HG03442 (cell line): ENCODE measurements at regions not wholly inside any gene's neighbourhood (a gene's known extent, or its start where the extent isn't known, plus 50 kb on each side); places are given as distances from the start of the nearest gene placed in this dataset.
"Not testable (repeated sequence)": the region's sequence is repeated elsewhere in the genome, so short reads cannot be mapped to it uniquely, and the experiment has no call there.

Source experiments
- ATAC-seq: cut with Tn5 transposase; IDR thresholded peaks from one replicate; pipeline ENCODE4 v1.9.1; 2021; ENCODE audit warnings: mild to moderate bottlenecking, moderate library complexity; ENCODE audit not compliant: unreplicated experiment

- ATAC-seq = not testable (repeated sequence)
Observed at GRCh38 chr14:34381304-34381703, 80.7 kb downstream of the SPTSSA start.

GRCh38 chr14:34380471-34380845 lies 81.6 kb downstream of the SPTSSA start:
- no peak for ATAC-seq

GRCh38 chr14:34379816-34380470 lies 82.1 kb downstream of the SPTSSA start:
- no peak for ATAC-seq

GRCh38 chr14:34376649-34377267 lies 85.3 kb downstream of the SPTSSA start:
- no peak for ATAC-seq

DNA sequence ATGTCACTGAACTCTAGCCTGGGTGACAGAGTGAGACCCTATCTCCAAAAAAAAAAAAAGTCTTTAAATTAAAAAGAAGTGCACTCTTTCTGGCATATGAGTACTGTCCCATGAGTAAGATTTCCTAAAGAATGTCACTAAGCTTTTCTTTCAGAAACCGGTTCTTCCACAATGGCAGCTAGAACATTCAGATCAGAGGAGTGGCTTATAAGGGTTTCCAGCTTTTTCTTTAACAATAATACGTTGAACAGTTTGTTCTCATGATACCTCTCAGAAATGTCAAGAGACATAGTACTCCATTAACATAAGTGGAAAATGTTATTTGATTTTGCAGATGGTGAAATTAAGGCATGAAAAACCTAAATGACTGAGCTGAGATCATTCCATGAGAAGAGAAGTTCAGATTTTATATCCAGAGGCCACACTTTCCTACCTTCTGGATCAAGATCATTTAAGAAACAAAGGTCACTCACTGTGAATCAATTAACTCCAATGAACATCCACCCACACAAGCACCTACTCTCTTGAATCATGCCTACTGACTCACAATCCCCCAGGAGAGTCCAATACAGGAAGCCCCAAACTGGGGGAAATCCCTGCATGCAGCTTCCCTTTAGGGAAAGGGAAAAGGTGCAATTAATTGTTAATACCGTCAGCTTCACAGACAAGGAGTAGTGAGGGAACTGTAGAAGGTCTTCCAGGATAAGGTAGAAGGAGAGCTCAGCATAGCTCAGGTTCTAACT lies 86.9 kb downstream of the SPTSSA start:
- no peak for ATAC-seq

GRCh38 chr14:34373191-34373590 lies 88.8 kb downstream of the SPTSSA start:
- no peak for ATAC-seq

DNA sequence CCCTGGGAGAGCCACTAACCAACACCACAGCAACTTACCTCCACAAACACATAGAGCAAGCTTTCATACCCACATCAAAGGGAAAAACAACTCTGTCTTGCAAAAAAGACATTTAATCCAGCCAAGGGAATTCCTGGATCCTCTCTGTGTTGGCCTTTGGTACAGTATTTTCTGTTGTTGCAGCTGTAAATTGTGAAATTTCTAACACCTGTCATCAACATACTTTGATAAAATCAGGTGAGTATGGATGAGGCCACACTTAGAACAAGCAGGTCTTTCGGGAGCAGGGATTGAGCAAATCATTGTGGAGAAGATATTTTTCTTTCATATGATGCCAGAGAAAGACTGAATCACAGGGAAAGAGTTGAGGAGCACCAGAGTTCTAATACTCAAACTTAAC lies 89.3 kb downstream of the SPTSSA start:
- no peak for ATAC-seq

- ATAC-seq = no peak
Observed at GRCh38 chr14:34369648-34370030, 92.4 kb downstream of the SPTSSA start.

DNA sequence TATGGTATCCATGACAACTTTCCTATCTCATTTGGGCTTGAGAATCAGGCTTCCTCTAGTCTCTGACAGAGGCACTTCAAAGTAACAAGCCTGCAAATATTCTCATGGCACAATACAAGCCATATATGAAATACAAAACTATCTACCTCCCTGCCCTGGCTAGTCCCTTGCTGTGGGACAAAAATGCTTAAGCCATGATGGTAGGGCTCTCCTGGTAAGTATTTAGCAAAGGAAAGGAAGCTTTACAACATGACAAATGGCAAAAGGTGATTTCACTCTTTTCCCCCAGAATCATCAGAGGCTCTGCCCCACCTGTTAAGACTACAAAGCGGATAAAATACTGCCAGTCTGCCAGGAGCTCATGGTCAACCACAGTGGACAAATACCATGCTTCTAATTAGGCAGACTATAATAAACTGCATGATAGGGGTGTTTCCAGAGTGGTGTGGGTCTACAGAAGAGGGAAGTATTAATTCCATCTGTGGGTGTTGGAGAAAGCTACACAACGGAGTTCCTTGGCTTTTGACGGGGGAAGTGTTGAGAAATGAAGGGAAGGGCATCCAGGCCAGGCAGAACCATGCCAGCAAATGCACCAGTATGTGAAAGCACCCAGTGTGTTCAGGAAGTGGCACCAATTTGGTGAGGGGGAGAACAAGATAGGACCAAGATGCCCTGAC lies 92.9 kb downstream of the SPTSSA start:
- no peak for ATAC-seq

DNA sequence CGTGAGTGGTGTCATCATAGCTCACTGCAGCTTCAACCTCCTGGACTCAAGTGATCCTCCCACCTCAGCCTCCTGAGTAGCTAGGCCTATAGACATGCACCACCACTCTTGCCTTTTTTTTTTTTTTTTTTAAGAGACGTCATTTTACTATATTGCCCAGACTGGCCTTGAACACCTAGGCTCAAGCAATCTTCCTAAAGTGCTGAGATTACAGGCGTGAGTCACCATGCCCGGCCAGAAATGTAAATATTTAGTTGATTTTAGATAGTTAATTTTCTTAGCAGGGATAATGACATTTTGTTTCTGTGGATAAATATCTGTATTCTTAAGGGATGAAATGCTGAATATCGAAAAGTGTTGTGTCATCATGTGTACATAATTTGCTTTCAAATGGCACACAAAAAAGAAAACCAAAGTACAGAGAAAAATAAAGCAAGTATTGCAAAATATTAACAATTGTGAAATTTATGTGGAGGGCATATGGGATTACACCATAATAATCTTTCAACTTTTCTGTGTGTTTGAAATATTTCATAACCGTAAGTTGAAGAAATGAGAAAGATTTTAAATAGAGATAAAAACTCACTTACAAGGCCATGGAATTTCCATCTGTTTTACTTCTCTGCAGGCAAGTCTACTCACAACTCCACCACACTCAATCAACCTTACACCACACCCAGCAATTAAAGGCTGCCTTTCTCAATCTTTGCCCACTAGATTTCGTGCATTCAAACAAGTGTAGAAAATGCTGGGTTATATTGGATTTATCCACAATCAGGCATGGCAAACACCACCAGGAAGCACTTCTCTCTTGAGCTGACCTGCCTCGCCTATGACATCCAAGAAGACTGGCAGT lies 93.7 kb downstream of the SPTSSA start:
- ATAC-seq = no peak

- ATAC-seq = no peak
Observed at GRCh38 chr14:34365309-34365915, 96.6 kb downstream of the SPTSSA start.

DNA sequence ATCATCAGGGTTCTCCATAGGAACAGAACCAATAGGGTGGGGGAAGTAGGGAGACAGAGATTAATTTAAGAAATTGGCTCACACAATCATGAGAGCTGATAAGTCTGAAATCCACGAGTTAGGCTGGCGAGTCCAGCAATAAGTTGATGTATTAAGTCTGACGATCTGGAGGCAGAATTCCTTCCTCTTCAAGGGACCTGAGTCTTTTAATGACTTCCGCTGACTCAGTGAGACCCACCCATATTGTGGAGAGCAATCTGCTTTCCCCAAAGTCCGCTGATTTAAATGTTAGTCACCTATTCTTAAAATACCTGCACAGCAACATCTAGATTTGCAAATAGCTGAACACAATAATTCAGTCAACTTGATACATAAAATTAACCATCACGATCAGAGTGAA lies 97.8 kb downstream of the SPTSSA start:
- no peak for ATAC-seq

DNA sequence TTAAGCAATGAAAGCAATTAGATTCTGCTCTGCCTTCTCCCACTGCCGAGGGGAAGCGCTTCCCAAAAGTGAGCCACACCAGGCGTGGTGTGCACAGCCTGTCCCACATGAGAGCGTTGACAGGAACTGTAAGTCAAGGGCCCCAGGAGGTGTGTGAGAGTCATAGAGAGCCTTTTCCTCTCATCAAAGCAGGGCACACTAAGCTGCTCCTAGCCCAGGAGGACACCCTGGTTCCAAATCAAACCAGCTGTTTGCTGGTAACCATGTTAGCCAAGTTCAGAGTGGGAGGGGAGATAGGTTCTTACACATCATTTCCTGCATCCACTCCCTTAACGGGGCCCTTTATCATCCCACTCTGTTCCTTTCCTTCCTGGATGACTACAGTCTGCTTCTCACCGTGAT lies 98.3 kb downstream of the SPTSSA start:
- no peak for ATAC-seq

DNA sequence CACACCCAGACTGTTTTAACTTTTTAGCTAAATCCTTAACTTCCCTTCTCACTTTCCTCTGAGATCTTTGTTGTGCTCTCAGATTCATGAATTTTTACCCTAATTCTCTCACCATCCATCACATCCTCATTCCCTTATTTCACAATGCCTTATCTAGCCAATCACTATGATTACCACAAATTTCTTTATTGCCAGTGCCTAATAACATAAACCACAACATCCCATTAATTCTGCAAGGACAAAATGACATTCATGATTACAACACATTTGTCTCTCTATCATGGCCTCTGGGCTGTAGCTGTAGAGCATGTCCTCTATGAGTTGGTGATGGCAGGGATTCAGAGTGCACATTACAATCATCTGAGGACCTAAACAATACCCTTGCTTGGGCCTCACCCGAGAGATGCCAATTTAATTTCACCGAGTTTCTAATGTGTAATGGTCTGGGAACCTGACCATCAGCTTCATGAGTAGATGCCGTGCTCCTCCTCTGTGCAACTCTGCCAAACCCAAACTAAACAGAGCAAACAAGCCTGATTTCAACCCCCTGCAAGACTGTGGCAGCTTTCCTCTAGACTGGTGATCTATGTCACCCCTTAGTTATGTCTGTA lies 99.3 kb downstream of the SPTSSA start:
- no peak for ATAC-seq

DNA sequence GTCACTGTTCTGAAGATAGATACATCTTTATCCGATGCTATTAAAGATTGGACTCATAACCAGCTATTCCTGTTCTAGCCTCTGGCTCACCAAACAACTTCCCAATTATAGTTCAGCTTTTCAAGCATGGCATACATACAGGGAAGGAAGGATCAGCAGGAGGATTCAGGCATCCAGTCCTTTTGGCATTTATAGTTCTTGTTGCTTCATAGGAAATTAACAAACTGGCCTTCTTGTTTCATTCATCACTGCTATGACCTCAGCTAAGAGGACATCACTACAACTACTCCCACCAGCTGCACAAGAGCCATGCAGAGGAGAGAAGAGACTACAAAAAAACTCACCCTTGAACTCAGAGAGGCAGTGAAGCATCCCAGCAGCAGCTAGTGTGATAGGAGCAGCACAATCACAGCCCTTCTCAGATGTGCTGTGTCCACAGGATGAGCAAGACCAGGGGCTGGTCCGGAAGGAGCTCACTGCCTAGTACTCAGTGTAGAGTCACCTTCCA lies 100.5 kb downstream of the SPTSSA start:
- ATAC-seq = no peak

- ATAC-seq = no peak
Observed at GRCh38 chr14:34359420-34360117, 102.5 kb downstream of the SPTSSA start.

DNA sequence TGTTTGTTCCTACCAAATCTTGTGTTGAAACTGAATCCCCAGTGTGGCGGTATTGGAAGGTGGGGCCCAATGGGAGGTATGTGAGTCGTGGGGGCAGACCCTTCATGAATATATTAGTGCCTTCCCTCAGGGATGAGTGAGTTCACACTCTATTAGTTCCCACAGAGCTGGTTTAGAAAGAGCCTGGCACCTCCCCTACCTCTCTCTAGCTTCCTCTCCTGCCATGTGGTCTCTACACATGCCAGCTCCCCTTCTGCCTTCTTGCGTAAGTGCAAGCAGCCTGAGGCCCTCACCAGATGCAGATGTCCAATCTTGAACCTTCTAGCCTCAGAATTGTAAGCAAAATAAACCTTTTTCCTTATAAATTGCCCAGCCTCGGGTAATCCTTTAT lies 105.8 kb downstream of the SPTSSA start:
- no peak for ATAC-seq

- no peak for ATAC-seq
Observed at GRCh38 chr14:34355584-34356263, 106.3 kb downstream of the SPTSSA start.

DNA sequence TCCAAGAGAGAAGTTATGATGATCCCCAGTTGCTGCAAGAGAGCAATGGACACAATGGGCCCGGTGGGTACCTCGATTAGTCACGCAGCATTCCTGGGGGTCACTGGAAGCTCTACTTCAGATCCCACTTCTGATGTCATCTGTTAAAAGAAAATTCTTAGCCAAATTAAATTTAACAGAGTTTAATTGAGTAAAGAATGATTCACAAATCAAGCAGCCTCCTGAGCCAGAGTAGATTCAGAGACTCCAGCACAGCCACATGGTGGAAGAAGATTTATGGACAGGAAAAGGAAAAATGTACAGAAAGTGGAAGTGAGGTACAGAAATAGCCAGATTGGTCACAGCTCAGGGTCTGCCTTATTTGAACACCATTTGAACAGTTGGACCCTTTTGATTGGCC lies 107.5 kb downstream of the SPTSSA start:
- ATAC-seq = no peak
